GM23338 (cell line): ENCODE measurements at regions not wholly inside any gene's neighbourhood (a gene's known extent, or its start where the extent isn't known, plus 50 kb on each side); places are given as distances from the start of the nearest gene placed in this dataset.

Experiments used
- ATAC-seq: fragments of 200-7000 bp; cut with Tn5 transposase; 3 replicates; pipeline ENCODE4 v1.9.1; 2020
- DNase-seq: peaks from one replicate; pipeline ENCODE4 v3.0.0-alpha.2; 2015; ENCODE audit warnings: low spot score
- H2AFZ ChIP-seq: fragments of 200-600 bp; sonication (generic); 2 replicates; pipeline ENCODE4 v1.8.0; 2016; ENCODE audit warnings: antibody characterized with exemption, mild to moderate bottlenecking, moderate library complexity
- H3F3A ChIP-seq: fragments of 200-600 bp; sonication (generic); replicated peaks from 2 replicates; pipeline ENCODE4 v1.8.0; 2017; ENCODE audit warnings: antibody characterized with exemption, mixed run types, low read depth
- H3K27ac ChIP-seq: fragments of 200-600 bp; sonication (generic); 2 replicates; pipeline ENCODE4 v1.6.1; 2016; ENCODE audit warnings: low read depth
- H3K27me3 ChIP-seq: fragments of 200-600 bp; sonication (generic); 2 replicates; pipeline ENCODE4 v1.8.0; 2016; ENCODE audit warnings: mild to moderate bottlenecking, mixed run types, moderate library complexity; ENCODE audit not compliant: insufficient read depth
- H3K36me3 ChIP-seq: fragments of 200-600 bp; sonication (generic); 2 replicates; pipeline ENCODE4 v1.8.0; 2016; ENCODE audit warnings: mild to moderate bottlenecking; ENCODE audit not compliant: insufficient read depth
- H3K4me1 ChIP-seq: fragments of 200-600 bp; sonication (generic); 2 replicates; pipeline ENCODE4 v1.8.0; 2016; ENCODE audit warnings: mild to moderate bottlenecking, moderate library complexity; ENCODE audit not compliant: insufficient read depth
- H3K4me2 ChIP-seq: fragments of 200-600 bp; sonication (generic); 2 replicates; pipeline ENCODE4 v1.7.1; 2017; ENCODE audit warnings: mixed run types
- H3K4me3 ChIP-seq: fragments of 200-600 bp; sonication (generic); 2 replicates; pipeline ENCODE4 v1.6.1; 2016; ENCODE audit warnings: mixed run types
- H3K79me2 ChIP-seq: fragments of 200-600 bp; sonication (generic); replicated peaks from 2 replicates; pipeline ENCODE4 v1.8.0; 2017; ENCODE audit warnings: mild to moderate bottlenecking; ENCODE audit not compliant: insufficient read depth
- H3K9me2 ChIP-seq: fragments of 200-600 bp; sonication (generic); 2 replicates; pipeline ENCODE4 v1.8.0; 2017; ENCODE audit not compliant: insufficient read depth
- H4K20me1 ChIP-seq: fragments of 200-600 bp; sonication (generic); replicated peaks from 2 replicates; pipeline ENCODE4 v1.8.0; 2017; ENCODE audit warnings: mild to moderate bottlenecking; ENCODE audit not compliant: insufficient read depth
- H3K27ac Mint-ChIP-seq: 2 replicates; pipeline ENCODE4 v1.8.0; 2020; ENCODE audit warnings: inconsistent platforms, mild to moderate bottlenecking, moderate library complexity, mixed read lengths
- H3K27me3 Mint-ChIP-seq: 3 replicates; pipeline ENCODE4 v1.8.0; 2022; ENCODE audit warnings: low read depth, mild to moderate bottlenecking, moderate library complexity, mixed read lengths, inconsistent platforms; ENCODE audit not compliant: insufficient read depth, poor library complexity
- H3K36me3 Mint-ChIP-seq: 3 replicates; pipeline ENCODE4 v1.8.0; 2021; ENCODE audit warnings: low read depth, mild to moderate bottlenecking, inconsistent platforms, moderate library complexity, mixed read lengths
- H3K4me1 Mint-ChIP-seq: 3 replicates; pipeline ENCODE4 v1.8.0; 2020; ENCODE audit warnings: mild to moderate bottlenecking, inconsistent platforms, mixed read lengths
- H3K4me3 Mint-ChIP-seq: 3 replicates; pipeline ENCODE4 v1.8.0; 2021; ENCODE audit warnings: moderate library complexity, mild to moderate bottlenecking, inconsistent platforms, mixed read lengths
- H3K9me3 Mint-ChIP-seq: 3 replicates; pipeline ENCODE4 v1.8.0; 2020; ENCODE audit warnings: moderate library complexity, mild to moderate bottlenecking, inconsistent platforms, mixed read lengths
- EZH2 ChIP-seq: fragments of 200-600 bp; sonication (generic); IDR thresholded peaks from one replicate; pipeline ENCODE4 v1.8.0; 2017; ENCODE audit warnings: antibody characterized with exemption, mild to moderate bottlenecking, low read depth; ENCODE audit not compliant: unreplicated experiment
- REST ChIP-seq: IDR thresholded peaks from one replicate; pipeline ENCODE4 v1.6.1; 2018; ENCODE audit warnings: antibody characterized with exemption; ENCODE audit not compliant: unreplicated experiment
- STAT1 ChIP-seq: IDR thresholded peaks from one replicate; pipeline ENCODE4 v1.6.1; 2016; ENCODE audit warnings: antibody characterized with exemption; ENCODE audit not compliant: unreplicated experiment
- ZNF114 ChIP-seq: fragments of 250-450 bp; sonication (Bioruptor Pico); IDR thresholded peaks from 2 replicates; pipeline ENCODE4 v1.5.0; 2020; ENCODE audit warnings: mild to moderate bottlenecking, moderate library complexity
- ZNF331 ChIP-seq: fragments of 250-450 bp; sonication (Bioruptor Pico); IDR thresholded peaks from 2 replicates; pipeline ENCODE4 v1.5.0; 2020; ENCODE audit warnings: low read depth, mild to moderate bottlenecking, moderate library complexity
- ZNF462 ChIP-seq: fragments of 250-450 bp; sonication (Bioruptor Pico); IDR thresholded peaks from 2 replicates; pipeline ENCODE4 v1.5.0; 2020; ENCODE audit warnings: mild to moderate bottlenecking, moderate library complexity

GRCh38 chr15:70584441-70584837 lies 178.9 kb downstream of the UACA start:
- peaks cover 7% of the 10 kb centered on the region for H3K4me1 Mint-ChIP-seq
- H4K20me1 ChIP-seq = no peaks in the 10 kb centered on the region
- no peaks in the 10 kb centered on the region for H3K36me3 ChIP-seq
- H3K4me1 ChIP-seq = peaks cover 11% of the 10 kb centered on the region
- peaks cover 19% of the 10 kb centered on the region for H3K27me3 Mint-ChIP-seq
- no peaks in the 10 kb centered on the region for H3F3A ChIP-seq
- peaks cover 9% of the 10 kb centered on the region; the same call in 2 of the 3 replicates for H3K9me3 Mint-ChIP-seq
- H3K79me2 ChIP-seq = no peaks in the 10 kb centered on the region
- no peak overlapping the region for H3K27ac ChIP-seq
- peak overlapping the region; percentile 92 for H3K4me2 ChIP-seq
- H3K4me3 Mint-ChIP-seq = peak overlapping the region; percentile 62
- TF ChIP-seq STAT1 (no peak), ZNF331 (CRISPR knock-in tag) (no peak), EZH2 (no peak), ZNF114 (CRISPR knock-in tag) (no peak), ZNF462 (CRISPR knock-in tag) (no peak)
- peaks cover 6% of the 10 kb centered on the region; the same call in 2 of the 3 replicates for H3K36me3 Mint-ChIP-seq
- peak overlapping the region; percentile 69; the same call in 1 of the 2 replicates for H3K4me3 ChIP-seq
- H2AFZ ChIP-seq = peak overlapping the region; percentile 91
- DNase-seq = no peak
- peaks cover 23% of the 10 kb centered on the region for H3K27me3 ChIP-seq
- ATAC-seq = no peak
- H3K27ac Mint-ChIP-seq = no peak overlapping the region
- no peaks in the 10 kb centered on the region for H3K9me2 ChIP-seq

- DNase-seq = no peak
- Mint-ChIP-seq H3K36me3 (no peaks in the 10 kb centered on the region; the same call in 2 of the 3 replicates), H3K27ac (no peak overlapping the region), H3K4me1 (peaks cover 11% of the 10 kb centered on the region), H3K4me3 (no peak overlapping the region), H3K27me3 (peaks cover 19% of the 10 kb centered on the region), H3K9me3 (peaks cover 8% of the 10 kb centered on the region; the same call in 2 of the 3 replicates)
- Histone ChIP-seq H3K4me3 (no peak overlapping the region), H3K79me2 (no peaks in the 10 kb centered on the region), H3K9me2 (no peaks in the 10 kb centered on the region), H4K20me1 (no peaks in the 10 kb centered on the region), H3K27me3 (peaks cover 23% of the 10 kb centered on the region), H3K27ac (no peak overlapping the region), H2AFZ (no peak overlapping the region), H3F3A (no peaks in the 10 kb centered on the region), H3K4me1 (peaks cover 12% of the 10 kb centered on the region), H3K36me3 (no peaks in the 10 kb centered on the region), H3K4me2 (no peak overlapping the region)
- no peak for TF ChIP-seq REST
- no peak for ATAC-seq
Observed at GRCh38 chr15:70583006-70583405, 180.4 kb downstream of the UACA start.
